GM10266 (cell line): ENCODE measurements at regions not wholly inside any gene's neighbourhood (a gene's known extent, or its start where the extent isn't known, plus 50 kb on each side); places are given as distances from the start of the nearest gene placed in this dataset.

Experiments
- DNase-seq: peaks from one replicate; pipeline ENCODE4 v3.0.0; 2012; ENCODE audit errors: extremely low spot score
- CTCF ChIP-seq: IDR thresholded peaks from 2 replicates; pipeline ENCODE4 v1.5.1; 2012; ENCODE audit warnings: mild to moderate bottlenecking, low read depth; ENCODE audit not compliant: control insufficient read depth, insufficient read depth; ENCODE audit errors: missing control alignments

GRCh38 chr11:97461934-97462333, 1072.1 kb downstream of the JRKL start:
- no peak for DNase-seq
- TF ChIP-seq CTCF = no peak

- TF ChIP-seq CTCF = no peak
- no peak for DNase-seq
Observed at GRCh38 chr11:97463891-97464290, 1074.1 kb downstream of the JRKL start.

- no peak for TF ChIP-seq CTCF
- no peak for DNase-seq
Observed at GRCh38 chr11:97471480-97471879, 1081.7 kb downstream of the JRKL start.

GRCh38 chr11:97487387-97487786, 1097.6 kb downstream of the JRKL start:
- TF ChIP-seq CTCF = no peak
- DNase-seq = no peak

GRCh38 chr11:97498891-97499290, 1109.1 kb downstream of the JRKL start:
- DNase-seq = no peak
- no peak for TF ChIP-seq CTCF

- TF ChIP-seq CTCF = no peak
- no peak for DNase-seq
Observed at GRCh38 chr11:97502201-97502600, 1112.4 kb downstream of the JRKL start.

- DNase-seq = no peak
- TF ChIP-seq CTCF = no peak
Observed at GRCh38 chr11:97506076-97506759, 1116.4 kb downstream of the JRKL start.
